Activated T-cell treated with anti-CD3 and anti-CD28 coated beads, Interleukin-2, amount 50 U/mL, for 48 hours (primary cell): ENCODE measurements at regions not wholly inside any gene's neighbourhood (a gene's known extent, or its start where the extent isn't known, plus 50 kb on each side); places are given as distances from the start of the nearest gene placed in this dataset.

Experiments used
- DNase-seq, 2 experiments: peaks; one replicate each; pipeline ENCODE4 v3.0.0-alpha.2; 2020

DNA sequence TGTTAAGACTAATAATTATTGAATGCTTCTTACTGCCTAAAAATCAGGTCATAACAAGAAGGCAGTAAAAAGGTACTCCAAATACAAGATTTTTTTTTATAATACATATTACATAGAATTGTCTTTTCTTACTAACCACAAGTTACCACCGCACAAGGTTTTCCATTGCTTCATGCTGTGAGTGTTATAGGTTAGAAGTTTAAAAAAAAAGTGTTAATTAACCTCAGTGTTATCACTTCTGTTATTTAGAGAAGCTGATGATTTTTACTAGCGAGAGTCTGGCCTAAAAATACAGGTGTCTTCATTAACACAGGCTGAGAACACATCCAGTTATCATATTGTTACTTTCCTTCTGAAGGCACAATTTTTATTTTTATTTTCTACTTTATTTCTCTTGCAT is 1281.9 kb upstream of the CELF2 start:
- no peak for DNase-seq

DNA sequence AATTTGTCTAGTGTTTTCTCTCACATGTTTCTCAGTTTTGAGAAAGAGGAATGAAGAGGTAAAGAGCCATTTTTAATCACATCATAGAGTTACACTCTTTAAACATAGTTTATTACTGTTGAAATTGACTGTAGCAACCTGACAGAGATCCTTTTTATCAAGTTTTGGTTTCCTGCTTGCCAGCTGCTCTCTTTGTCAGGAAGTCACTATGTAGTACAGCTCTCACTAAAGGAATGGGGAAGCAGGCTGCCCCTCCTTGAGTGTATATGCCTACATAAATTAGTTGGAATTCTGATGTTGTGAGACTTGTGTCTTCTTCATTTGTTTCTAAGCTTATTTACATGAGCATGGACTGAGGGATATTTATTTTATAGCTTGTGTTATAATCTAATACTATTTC is 1274.0 kb upstream of the CELF2 start:
- no peak for DNase-seq

DNA sequence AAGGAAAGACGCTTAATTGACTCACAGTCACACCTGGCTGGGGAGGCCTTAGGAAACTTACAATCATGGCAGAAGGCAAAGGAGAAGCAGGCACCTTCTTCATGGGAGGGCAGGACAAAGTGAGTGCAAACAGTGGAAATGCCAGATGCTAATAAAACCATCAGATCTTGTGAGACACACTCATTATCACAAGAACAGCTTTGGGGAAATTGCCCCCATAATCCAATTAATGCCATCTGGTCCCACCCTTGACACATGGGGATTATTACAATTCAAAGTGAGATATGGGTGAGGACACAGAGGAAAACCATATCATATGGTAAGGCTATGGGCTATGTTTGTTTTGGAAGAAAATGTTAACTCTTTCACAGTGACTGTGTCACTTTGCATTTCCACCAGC is 1272.5 kb upstream of the CELF2 start:
- DNase-seq, result no peak

DNA sequence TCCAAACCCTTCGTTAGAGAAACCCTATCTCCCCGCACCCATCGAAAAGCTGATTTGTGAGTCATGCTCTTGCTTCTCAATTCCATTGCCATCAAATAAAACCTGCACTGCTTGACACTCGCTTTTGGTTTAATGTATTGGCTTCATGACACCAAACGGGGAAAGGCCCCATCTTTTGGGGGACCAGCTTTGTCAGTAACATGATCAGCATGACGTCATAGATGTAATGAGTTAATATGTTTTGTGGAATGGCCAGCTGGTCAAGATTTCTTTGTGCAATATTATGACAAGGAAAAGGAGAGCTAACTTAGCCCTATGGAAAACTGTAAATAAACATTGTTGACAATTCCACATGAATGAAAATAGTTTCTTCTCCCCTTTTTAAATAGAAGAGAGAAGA is 1260.5 kb upstream of the CELF2 start:
- DNase-seq, result no peak

DNA sequence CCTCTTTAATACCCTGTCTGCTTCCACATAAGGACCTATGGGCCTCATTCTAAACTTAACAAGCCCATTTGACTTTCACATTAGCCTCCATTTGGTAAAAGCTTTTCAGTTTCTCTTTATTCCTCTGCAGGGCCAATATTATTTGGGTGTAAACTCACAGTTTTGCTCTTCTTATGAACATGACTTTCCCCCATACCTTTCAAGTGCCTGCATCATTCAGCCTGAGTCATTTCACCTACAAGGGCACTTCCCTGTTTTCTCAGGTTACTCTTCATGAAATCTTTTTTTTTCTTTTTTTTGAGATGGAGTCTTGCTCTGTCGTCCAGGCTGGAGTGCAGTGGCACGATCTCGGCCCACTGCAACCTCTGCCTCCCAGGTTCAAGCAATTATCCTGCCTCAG is 1258.1 kb upstream of the CELF2 start:
- DNase-seq, result no peak

DNA sequence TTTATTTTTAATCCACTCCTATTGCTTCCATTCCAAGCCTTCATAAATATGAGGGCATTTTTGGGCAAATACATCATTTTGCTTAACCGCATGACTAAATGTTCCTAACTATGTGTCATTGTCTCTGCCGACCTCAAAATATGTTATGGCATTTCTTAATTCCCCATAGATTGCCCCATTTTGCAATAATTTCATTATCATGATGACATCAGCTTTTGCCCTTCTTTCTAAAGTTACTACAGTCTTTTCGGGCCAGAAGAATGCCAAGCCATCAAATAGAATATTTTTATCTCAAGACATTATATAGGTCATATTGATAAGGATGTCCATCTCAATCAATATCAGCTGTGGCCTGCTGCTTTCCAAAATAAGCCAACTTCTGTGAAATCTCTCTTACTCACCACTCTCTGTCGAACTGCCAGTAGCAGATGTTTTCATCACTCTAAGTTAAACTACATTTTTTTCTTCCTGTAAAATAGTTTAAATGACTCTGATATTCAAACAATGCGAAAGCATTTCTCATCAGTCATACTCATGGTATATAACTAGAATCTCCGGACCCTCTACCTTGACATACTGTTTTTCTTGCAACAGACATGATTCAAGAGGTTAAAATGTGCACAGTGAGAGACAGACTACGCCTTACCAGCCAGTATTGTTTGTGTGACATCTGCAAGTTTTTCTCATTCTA is 1254.6 kb upstream of the CELF2 start:
- DNase-seq, result no peak

DNA sequence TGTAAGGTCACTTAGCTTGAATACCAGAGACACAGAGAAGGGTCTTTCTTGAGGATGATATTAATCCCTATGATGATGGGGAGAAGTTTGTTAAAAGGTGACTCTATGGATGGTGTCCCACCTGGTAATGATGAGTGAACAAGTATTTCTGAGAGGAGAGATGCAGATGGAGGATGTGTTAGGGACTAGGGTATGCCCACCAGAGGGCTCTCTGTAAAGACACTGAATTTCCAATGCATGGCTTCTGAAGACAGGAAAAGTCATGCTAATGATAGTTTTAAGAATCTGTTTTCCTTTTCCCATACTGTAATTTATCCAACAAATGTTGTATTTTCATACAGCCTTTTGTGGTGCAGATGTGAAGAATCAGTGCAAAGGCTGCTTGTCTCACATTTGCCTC is 1250.9 kb upstream of the CELF2 start:
- no peak for DNase-seq

DNA sequence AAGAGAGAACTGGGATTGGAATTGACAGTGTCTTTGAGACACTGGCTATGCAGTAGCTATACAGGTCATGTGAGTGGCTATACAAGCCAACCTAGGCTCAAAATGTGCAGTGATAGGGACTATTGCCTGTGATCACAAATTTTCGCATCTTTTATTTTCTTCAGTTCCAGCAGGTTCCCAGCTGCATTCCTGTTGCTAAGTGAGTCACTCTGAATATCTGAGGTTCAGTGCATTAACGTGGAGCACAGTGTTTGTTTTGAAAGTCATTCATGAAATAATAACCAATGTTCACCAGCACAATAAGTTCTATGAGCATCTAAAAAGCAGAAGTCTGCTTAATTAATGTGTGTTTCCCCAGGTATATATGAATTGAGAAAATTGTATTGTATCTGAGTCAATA is 1236.0 kb upstream of the CELF2 start:
- DNase-seq, result no peak

DNA sequence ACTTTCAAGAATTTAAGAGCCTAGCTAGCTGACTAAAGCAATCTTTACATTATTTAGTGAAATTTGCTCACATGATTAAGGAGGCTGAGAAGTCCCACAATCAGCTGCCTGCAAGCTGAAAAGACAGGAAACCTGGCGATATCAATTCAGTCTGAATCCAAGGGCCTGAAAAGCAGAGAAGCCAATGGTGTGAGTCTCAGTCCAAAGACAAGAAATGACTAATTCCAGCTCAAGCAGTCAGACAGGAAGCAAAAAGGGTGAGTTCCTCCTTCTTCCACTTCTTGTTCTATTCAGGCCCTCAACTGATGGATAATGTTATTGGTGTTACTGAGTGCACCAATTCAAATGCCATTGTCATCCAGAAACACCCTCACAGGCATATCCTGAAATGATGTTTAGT is 1231.6 kb upstream of the CELF2 start:
- no peak for DNase-seq

DNA sequence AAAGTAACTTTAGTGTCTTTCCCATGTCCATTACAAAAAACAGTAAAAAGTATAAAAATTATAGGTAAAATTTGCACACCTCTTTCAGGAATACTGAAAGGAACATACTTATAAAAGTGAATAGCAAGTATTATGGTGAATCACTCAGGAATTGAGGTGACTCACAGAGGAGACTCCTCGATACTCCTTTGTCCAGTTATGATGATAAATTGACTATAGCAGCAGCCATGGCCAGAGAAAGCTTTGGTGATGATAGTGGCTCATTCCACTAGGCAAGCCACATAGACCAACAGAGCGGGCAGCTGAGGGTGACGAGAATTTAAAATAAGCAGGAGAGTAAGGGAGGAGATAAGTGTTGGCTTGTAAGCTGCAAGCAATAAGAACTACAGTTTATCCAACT is 1231.1 kb upstream of the CELF2 start:
- no peak for DNase-seq

DNA sequence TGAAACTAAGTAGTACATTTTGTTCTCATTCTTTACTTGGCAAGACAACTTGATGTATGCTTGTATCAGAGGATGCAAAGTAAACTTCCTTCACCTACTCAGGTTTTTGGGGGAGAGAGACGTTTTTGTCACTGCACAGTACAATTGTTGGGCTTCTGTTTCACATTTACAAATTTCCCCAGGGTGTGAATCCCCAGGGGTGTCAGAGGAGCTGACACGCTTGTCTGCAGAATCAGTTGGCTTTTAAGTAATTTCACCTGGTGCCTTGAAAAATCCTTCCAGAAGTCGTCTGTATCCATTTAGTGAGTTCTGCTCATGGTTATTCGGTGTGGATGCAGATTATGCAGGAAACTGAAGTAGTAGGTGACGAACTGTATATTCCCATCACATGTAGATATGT is 1227.7 kb upstream of the CELF2 start:
- no peak for DNase-seq

DNA sequence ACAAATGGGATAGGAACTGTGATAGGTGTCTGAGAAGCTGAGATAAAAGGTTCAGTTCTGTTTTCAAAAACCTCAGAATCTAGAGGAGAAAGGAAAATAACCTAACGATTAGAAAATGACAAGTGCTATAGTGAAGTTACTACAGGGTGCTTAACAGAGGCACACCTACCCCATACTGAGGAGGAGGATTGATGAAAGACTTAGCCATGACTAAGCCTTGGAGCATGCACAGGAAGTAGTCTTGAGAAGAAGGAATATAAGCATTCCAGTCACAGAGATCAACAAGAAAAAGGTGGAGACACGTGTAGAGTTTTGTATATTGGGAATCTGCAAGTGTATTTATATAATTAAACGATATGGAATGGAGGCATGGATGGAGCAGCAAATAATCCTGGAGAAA is 1225.5 kb upstream of the CELF2 start:
- no peak for DNase-seq

DNA sequence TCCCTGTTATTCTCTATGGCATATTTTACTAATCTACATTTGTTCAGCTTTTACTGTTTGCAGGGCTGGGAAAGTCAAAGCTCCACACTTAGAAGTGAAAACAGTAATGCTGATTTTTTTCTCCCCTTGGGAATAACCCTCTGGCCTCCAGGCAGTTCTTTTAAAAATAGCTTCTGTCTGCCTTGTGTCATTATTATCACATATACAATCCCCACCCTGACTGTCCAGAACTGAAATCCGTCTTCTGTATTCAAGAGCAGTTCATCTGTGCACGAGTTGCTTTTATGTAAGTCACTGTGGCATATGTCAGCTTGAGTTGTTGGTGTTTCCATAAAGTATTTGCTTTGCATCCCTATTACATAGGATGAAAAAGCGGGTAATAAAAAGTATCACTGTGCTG is 1221.1 kb upstream of the CELF2 start:
- DNase-seq, result no peak

DNA sequence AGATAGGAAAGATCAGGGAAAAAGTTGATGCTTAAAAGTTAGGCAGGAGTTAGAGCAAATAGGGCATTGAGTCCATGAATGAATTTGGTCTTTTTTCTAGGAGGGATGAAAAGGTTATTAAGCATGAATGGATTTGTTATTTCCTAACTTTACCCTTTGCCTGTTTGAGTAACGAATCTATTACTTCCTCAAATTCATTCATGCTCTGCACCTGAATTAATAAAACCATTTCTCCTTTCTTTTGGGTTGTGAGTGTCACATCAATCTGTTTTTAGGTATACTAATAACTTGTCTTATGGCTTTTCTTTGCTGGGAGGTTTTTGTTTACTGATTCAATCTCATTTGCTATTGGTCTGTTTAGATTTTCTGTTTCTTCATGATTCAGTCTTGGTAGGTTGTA is 1217.7 kb upstream of the CELF2 start:
- DNase-seq, result no peak

DNA sequence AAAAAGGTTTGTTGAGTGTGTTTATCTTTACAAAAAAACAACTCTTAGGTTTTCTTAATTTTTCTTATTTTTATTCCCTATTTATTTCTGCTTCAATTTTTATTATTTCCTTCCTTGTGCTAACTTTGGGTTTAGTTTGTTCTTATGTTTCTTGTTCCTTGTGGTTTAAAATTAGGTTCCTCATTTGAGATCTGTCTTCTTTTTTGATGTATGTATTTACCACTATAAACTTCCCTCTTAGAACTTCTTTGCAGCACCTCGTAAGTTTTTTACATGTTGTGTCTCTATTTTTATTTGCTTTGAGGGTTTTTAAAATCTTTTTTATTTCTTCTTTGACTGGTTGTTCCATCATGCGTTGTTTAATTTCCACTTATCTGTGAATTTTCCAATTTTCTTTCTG is 1217.1 kb upstream of the CELF2 start:
- no peak for DNase-seq

DNA sequence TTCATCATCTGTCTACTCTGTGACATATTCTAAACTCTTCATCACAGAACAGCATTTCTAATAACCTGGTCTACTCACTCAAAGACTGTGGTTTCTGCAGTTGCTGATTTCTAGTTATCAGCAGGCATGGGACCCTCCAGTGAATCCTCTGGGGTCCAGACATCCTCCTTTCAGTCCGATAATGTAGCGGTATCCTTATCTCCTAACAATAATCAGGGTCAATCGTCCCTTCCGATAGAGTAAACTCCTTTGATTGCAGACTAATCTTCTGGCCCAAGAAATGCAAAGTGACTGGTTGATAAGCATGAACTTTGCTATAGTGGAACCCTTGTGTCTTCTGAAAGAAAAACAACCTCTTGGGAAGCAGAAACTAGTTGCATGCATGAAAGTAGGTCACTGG is 1209.8 kb upstream of the CELF2 start:
- DNase-seq, result no peak

DNA sequence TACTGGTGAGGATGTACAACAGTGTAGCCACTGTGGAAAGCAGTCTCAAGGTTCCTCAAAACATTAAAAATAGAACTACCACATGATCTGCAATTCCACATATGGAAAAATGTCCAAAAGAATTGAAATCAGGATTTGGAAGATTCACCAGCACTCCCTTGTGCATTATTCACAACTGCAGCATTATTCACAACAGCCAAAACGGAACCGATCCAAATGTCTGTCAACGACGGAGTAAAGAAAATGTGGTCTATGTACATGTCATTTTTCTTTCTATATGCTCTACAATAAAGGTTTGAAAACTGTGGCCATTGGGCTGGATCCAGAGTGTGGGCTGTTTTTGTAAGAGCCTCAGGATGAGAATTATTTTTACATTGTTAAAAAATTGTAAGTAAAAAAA is 1206.1 kb upstream of the CELF2 start:
- DNase-seq, result no peak

DNA sequence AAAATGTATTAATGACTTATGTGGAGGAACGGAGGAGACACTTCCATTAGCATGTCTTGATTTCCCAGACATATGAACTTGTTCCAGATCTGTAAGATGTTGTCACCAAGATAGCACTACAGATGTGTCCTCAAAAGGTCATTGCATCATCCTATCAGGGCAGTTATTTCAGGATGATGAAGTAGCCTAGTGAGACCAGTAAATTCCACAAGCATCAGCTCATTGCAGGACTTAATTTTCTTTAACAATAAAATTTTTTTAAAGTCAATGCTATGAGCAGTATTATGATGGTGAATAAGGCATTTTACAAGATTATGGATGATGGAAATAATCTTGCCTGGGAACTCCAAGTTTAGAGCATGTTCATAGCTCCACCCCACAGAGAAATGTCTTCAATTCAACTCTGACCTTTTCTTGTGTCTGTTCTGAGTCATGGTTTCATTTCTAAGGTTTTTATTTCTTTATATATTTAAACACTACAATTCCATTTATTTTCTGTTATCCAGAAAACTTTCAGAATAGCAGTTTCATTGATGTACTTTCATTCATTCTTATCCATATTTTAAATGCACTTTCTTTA is 1203.3 kb upstream of the CELF2 start:
- no peak for DNase-seq

DNA sequence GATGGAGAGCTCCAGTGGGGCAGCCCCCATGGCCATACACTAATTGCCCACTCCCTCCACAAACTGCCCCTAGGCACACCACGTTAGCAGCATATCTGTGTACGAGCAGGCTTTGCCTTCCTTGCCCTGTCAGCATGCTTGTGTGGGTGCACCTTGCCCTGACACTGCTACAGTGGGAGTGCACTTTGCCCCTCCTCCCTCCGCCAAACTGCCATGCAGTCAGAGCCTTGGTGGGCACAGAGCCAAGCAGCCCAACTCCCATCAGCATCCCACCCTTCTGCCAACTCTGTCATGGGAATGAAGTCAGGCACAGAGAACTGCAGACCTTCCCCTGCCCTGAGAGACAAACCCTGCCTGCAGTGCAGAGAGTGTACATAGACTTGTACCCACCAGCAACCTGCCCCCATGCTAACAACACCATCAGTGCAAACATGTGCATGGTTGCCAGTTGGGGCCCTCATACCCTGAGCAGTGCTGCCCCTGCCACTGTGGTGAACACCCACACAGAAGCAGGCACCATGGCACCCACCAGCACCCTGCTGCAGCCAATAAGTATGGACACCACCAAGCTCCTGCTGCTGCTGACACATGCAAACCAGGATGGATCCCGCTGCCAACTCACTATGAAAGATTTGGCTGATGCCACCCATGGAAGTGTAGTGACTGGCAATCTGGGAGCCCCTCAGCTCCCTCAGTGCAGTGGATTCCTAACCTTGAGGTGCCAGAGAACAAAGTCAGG is 1197.7 kb upstream of the CELF2 start:
- no peak for DNase-seq

DNA sequence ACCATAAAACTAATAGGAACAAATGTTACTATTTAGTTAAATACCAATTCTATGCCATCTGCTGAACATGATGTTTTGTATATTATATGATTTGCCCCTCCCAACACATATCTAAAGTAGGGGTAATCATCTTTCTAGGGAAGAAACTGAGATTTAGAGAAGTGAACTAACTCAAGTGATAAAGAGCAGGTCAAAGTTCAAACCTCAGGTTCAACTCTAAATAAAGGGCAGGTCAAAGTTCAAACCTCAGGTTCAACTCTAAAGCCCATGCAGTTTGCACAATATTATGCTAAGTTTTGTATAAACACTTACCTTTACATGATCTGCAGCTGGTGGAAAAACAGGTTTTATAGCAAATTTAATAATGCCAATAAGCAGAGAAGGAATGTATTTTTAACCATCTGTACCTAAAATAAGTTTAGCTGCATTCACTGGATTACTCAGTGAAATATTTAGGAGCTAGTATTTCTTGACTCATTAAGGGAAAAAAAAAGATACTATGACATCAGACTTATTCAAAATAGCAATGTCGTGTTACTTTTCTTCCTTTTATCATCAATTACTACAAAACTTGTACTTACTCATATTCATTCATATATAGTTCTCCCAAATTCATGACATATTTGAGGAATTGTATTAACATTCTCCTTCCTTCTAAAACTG is 1194.3 kb upstream of the CELF2 start:
- DNase-seq, result no peak

DNA sequence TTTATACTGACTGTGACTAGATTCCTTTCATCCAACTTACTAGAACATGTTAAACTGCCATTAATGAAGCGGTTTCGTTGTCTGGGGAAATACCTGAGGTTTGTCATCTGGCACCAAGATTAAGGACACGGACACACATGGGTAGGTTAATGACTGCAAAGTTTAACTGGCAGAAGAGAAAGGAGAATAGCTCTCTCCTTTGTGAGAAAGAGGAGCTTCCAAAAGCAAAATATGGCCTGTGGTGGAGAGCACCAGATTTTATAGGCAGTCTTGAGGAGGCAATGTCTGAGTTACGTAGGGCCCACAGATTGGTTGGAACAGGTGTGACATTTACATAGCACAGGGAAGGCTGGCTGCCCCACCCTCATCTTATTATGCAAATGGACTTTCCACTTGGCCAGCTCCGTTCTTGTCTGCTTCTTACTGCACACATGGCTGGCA is 1193.0 kb upstream of the CELF2 start:
- no peak for DNase-seq

DNA sequence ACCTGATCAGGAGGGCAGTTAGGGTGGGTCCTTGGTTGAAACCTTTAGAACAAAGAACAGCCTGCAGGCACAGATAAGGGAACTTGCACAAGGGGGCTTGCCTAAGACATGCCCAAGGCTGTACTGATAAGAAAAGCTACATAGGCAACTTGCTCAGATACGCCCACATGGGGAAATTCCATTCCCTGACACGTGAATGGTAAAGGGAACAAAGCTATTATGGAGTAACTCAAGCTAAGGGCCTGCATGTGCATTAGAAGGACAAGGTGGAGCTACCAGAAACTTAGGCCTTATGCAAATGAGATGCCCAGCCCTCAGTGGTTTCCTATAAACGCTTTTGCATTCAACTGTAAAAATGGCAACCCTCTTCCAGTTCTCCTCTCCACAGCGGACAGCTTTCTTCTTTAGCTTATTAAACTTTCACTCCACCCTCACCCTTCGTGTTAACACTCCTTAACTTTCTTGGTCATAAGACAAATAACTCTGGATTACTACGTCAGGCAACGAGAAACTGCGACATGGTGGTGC is 1192.1 kb upstream of the CELF2 start:
- DNase-seq, result no peak

DNA sequence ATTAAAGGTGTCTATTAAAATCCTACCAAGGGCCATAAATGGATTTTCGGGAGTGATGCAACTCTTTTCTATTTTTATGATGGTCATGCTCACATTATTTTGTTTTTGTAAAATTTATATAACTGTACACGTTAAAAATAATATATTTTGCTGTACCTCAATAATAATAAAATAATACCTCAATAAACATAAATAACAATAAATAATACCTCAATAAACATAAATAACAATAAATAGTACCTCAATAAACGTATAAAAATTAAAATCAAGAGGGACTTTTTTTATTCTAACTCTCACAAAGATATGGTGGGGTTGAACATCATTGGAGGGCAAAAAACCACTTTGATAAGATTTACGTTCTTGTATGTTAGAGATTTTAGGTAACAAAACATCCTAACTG is 1189.6 kb upstream of the CELF2 start:
- no peak for DNase-seq

DNA sequence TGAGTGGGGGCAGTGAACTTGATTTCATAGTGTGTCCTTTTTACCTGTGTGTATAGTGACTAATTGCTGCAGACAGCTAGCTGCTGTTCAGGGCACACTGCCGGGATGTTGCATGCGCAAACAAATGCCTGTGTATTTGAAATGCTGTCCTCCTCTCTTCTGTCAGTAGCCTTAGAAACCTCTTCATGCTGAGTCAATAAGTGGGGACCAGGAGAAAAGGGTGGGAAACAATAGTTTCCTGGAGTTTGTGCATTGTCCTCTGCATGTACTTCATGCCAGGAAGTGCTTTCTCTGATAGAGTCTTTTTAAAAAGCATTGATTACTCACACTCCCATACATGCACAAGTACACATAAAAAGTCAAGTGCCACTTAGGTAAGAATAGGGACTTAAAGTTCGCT is 1183.7 kb upstream of the CELF2 start:
- DNase-seq, result no peak
